Urinary bladder (tissue), 3 donors: ENCODE measurements at regions not wholly inside any gene's neighbourhood (a gene's known extent, or its start where the extent isn't known, plus 50 kb on each side); places are given as distances from the start of the nearest gene placed in this dataset.

Experiments
- DNase-seq: peaks from one replicate; pipeline ENCODE4 v3.0.0-alpha.2; 2015; ENCODE audit errors: extremely low spot score
- H3K27ac ChIP-seq: one replicate; pipeline ENCODE4 v1.5.1; 2013; ENCODE audit warnings: low read depth, mild to moderate bottlenecking, moderate library complexity
- H3K36me3 ChIP-seq: one replicate; pipeline ENCODE4 v1.6.1; 2013; ENCODE audit warnings: mild to moderate bottlenecking, moderate library complexity; ENCODE audit not compliant: insufficient read depth
- H3K4me1 ChIP-seq: one replicate; pipeline ENCODE4 v1.6.1; 2013; ENCODE audit warnings: mild to moderate bottlenecking, moderate library complexity; ENCODE audit not compliant: insufficient read depth
- H3K4me3 ChIP-seq: one replicate; pipeline ENCODE4 v1.5.1; 2013; ENCODE audit warnings: low read depth, low read length
- WGBS: extraction: QIAGEN DNeasy Blood & Tissue Kit; methylation state at CpG from one replicate; pipeline ENCODE4 v1.1.7; 2013; 5-methylcytosine and 5-hydroxymethylcytosine counted together
- donor health status: healthy with polysubstance abuse.
- donor health status: healthy.

DNA sequence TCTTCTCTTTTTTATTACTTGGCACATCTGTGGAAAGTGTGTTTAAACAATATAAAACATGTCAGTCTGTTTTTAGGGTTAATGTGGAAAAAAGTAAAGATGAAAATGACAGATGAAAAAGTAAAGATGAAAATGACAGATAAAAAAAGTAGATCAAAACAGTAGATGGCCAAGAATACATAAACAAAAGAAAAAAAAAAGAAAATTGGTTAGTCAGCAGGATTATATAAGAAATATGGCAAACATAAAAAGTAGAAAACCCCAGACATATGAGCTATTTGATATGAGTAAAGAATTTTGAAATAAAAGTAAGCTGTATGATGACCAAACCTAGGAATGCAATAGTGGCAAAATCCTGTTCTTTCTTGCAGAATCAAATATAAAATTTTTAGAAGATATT, 365.7 kb upstream of the AKR1E2 start:
- Histone ChIP-seq H3K4me1 (no peaks in the 10 kb centered on the region), H3K36me3 (no peaks in the 10 kb centered on the region), H3K27ac (no peak overlapping the region), H3K4me3 (no peak overlapping the region)
- DNase-seq: no peak

DNA sequence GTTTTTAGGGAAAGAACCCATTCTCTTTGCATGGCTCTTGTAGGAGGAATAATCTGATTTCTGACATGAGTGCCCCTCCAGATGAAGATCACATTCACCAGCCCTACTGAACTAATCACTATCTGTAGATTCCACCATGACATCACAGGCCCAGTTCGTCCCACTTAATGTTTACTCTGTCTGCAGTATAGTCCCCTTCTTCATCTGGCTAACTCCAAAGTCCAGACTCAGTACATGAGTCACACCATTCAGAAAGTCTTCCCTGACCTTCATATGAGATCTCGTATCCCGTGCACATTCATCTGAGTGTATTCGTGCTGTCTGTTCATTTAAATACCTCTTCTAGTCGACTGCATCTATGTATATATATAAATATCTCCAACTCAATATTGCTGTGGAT, 366.5 kb upstream of the AKR1E2 start:
- DNase-seq: no peak
- Histone ChIP-seq H3K36me3 (no peaks in the 10 kb centered on the region), H3K27ac (no peak overlapping the region), H3K4me3 (no peak overlapping the region), H3K4me1 (no peaks in the 10 kb centered on the region)
- WGBS: 70% methylated on average over 5 of the region's 5 CpGs

- DNase-seq: no peak
- Histone ChIP-seq H3K27ac (no peak overlapping the region), H3K4me3 (no peak overlapping the region), H3K4me1 (no peaks in the 10 kb centered on the region), H3K36me3 (no peaks in the 10 kb centered on the region)
- 96% methylated on average over 14 of the region's 14 CpGs for WGBS
Measured at GRCh38 chr10:4457597-4457996, 368.4 kb upstream of the AKR1E2 start.

DNA sequence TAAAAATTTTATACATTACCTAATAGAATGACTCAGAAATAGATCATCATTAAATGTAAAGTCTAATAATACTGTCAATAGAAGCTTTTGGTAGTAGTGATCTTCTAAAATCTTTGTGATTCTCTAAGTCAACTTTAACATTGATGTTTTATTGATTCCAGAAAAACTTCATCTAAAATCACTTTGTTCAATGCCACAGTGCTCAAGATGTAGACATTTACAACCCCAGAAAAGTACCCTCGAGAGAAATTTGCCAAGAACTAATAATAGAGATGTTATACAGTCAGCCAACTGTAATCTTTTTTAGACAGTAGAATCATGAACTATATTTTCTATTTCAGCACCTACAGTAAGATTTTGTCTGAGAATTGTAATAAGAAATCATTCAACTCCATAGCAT, 369.2 kb upstream of the AKR1E2 start:
- no peak overlapping the region for H3K4me3 ChIP-seq
- no peak overlapping the region for H3K27ac ChIP-seq
- WGBS: 49% methylated on average over 1 of the region's 1 CpG
- H3K4me1 ChIP-seq: no peaks in the 10 kb centered on the region
- H3K36me3 ChIP-seq: no peaks in the 10 kb centered on the region
- no peak for DNase-seq

DNA sequence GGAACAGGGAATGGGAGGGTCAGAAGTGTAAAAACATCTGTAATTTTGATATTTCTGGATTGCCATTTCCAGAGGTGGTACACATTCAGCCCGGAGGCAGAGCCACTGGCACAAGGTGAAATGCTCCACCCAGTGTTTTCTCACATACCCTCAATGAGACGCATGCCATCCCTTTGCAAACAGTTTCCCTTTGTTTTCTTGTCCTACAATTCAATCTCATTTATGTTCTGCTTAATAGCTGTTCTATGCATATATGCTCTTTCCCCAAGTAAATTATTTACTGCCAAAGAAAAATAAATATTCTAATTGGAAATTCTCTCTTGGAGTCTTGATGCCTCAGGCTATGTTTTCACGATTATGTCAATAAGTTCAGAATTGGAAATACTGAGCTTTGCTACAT, 369.7 kb upstream of the AKR1E2 start:
- no peak for DNase-seq
- no peak overlapping the region for H3K27ac ChIP-seq
- no peak overlapping the region for H3K4me3 ChIP-seq
- no peaks in the 10 kb centered on the region for H3K36me3 ChIP-seq
- 87% methylated on average over 3 of the region's 3 CpGs for WGBS
- H3K4me1 ChIP-seq: no peaks in the 10 kb centered on the region

DNA sequence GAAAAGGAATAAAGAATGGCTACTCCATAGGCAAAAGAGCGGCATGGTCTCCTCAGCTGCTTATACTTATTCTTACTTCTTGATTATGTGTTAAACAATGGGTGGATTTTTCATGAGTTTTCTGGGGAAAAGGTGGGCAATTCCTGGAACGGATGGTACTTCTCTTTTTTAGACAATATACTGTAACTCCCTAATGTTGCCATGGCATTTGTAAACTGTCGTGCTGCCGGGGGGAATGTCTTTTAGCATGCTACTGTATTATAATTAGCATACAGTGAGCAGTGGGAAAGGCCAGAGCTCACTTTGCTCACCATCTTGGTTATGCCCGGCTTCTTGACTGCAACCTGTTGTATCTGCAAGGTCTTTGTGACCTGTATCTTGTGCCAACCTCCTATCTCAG, 372.1 kb upstream of the AKR1E2 start:
- no peaks in the 10 kb centered on the region for H3K4me1 ChIP-seq
- no peak overlapping the region for H3K27ac ChIP-seq
- H3K36me3 ChIP-seq: no peaks in the 10 kb centered on the region
- DNase-seq: no peak
- WGBS: 89% methylated on average over 5 of the region's 5 CpGs
- no peak overlapping the region for H3K4me3 ChIP-seq

- no peak overlapping the region for H3K4me3 ChIP-seq
- WGBS: 91% methylated on average over 8 of the region's 8 CpGs
Measured at GRCh38 chr10:4453276-4453675, 372.7 kb upstream of the AKR1E2 start.

DNA sequence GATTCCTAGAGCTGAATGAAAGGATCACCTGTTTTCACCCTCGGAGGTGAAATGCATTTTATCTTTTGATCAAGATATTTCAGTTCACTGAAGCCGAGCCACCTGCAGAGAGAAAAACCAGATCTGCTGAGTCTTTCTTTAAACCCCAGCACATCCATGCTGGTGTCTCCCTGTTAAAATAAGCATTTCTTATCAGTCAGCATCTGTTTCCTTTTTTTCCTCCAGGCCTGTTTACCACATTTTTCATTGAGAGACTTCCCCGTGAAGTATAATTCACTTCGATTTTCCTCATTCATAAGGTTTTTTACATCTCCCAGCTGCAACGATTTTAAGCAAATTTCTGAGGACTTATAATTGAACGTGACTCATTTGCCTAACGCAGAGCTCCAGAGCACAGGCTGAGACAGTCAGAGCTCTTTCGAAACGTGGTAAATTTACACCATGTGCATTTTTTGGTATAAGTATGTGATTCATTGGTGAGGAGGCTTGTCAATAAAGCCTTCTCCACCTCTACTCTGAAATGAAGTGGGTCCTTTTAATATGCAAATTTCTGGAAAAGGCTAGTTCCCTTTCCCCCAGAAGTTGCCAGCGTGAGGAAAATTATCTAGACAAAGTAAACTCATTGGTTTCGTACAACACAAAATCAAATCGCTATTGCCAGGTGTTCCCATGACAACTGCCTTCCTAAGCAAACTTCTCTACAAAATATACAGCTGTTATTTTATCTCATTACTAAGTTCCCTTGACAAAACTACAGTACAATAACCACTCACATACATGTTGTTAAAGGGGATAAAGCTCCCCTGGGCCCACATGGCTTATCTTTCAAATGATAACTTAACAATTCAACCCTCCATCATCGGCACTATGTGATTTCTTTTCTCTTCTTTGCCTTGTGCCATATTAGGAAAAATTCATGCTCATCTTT, 374.8 kb upstream of the AKR1E2 start:
- no peak for DNase-seq
- Histone ChIP-seq H3K4me1 (no peaks in the 10 kb centered on the region), H3K27ac (no peak overlapping the region), H3K36me3 (no peaks in the 10 kb centered on the region), H3K4me3 (no peak overlapping the region)
- 36% methylated on average over 13 of the region's 13 CpGs for WGBS

More at GRCh38 chr10:4453276-4453675, 372.7 kb upstream of the AKR1E2 start:
- no peaks in the 10 kb centered on the region for H3K4me1 ChIP-seq
- DNase-seq: no peak
- no peaks in the 10 kb centered on the region for H3K36me3 ChIP-seq
- no peak overlapping the region for H3K27ac ChIP-seq

DNA sequence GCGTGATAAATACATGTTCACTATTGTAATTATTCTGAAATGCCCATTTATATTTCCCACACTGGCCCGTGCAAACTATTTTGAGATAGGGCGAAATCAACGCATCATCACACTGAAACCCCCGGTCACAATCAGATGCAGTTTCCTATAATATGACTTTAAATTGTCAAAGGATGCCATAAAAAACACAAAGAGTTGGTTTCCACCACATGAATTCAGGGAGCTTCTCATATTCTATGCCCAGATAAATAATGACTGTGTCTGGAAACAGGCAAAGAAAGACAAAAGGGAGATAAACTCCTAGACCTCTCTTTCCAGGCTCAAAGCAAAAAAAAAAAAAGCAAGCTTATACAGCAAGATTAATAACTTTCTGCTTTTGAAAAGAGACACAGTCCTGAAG, 375.8 kb upstream of the AKR1E2 start:
- Histone ChIP-seq H3K4me3 (no peak overlapping the region), H3K36me3 (no peaks in the 10 kb centered on the region), H3K4me1 (no peaks in the 10 kb centered on the region), H3K27ac (no peak overlapping the region)
- 98% methylated on average over 5 of the region's 5 CpGs for WGBS
- DNase-seq: no peak

GRCh38 chr10:4448030-4448429, 378.0 kb upstream of the AKR1E2 start:
- 38% methylated on average over 1 of the region's 1 CpG for WGBS
- DNase-seq: no peak

DNA sequence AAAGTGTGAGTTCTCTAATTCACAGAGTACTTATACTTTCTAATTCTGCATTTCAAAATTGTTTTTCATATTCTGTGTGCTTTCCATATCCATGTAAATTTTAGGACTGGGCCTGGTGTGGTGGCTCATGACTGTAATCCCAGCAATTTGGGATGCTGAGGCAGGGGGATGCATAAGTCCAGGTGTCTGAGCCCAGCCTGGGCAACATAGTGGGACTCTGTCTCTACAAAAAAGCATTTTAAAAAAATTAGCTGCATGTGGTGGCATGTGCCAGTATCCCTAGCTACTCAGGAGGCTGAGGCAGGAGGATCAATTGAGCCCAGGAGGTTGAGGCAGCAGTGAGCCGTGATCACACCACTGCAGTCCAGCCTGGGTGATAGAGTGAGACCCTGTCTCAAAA, 382.6 kb upstream of the AKR1E2 start:
- H3K4me1 ChIP-seq: no peaks in the 10 kb centered on the region
- 98% methylated on average over 1 of the region's 1 CpG for WGBS
- H3K4me3 ChIP-seq: no peak overlapping the region
- DNase-seq: no peak
- no peaks in the 10 kb centered on the region for H3K36me3 ChIP-seq
- no peak overlapping the region for H3K27ac ChIP-seq

More at GRCh38 chr10:4448030-4448429, 378.0 kb upstream of the AKR1E2 start:
- no peaks in the 10 kb centered on the region for H3K4me1 ChIP-seq
- no peaks in the 10 kb centered on the region for H3K36me3 ChIP-seq
- H3K4me3 ChIP-seq: no peak overlapping the region
- H3K27ac ChIP-seq: no peak overlapping the region

DNA sequence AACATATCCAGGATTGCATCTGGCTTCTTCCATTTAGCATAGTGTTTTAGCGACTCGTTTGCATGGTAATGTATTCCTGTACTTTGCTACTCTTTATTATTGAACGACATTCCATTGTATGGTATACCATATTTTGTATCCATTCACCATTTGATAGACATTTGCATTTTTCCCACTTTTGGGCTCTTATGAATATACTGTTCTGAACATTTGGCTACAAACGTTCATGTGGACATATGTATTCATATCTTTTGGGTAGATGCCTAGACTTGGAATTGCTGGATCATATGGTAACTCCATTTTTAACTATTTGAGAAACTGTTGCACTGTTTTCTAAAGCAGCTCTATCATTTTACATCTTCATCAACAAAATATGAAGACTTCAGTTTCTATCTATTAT, 383.7 kb upstream of the AKR1E2 start:
- WGBS: 85% methylated on average over 4 of the region's 4 CpGs
- Histone ChIP-seq H3K36me3 (no peaks in the 10 kb centered on the region), H3K4me3 (no peak overlapping the region), H3K27ac (no peak overlapping the region), H3K4me1 (no peaks in the 10 kb centered on the region)
- DNase-seq: no peak

DNA sequence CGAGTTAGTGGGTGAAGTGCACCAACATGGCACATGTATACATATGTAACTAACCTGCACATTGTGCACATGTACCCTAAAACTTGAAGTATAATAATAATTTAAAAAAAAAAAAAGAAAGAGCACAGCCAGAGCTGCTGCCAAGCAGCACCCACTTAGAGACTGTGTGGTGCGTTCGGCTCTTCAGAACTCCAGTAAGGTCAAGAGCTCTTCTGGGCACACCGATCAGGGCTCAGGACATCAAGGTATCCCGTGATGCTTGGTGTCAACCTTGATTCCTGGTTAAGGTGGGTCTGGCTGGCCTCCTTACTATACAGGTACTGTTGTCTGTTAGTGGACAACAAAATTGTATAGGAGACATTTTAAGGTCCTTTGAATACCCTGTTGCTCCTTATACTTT, 385.7 kb upstream of the AKR1E2 start:
- Histone ChIP-seq H3K4me3 (no peak overlapping the region), H3K27ac (no peak overlapping the region), H3K36me3 (no peaks in the 10 kb centered on the region), H3K4me1 (no peaks in the 10 kb centered on the region)
- no peak for DNase-seq
- WGBS: 93% methylated on average over 5 of the region's 5 CpGs

DNA sequence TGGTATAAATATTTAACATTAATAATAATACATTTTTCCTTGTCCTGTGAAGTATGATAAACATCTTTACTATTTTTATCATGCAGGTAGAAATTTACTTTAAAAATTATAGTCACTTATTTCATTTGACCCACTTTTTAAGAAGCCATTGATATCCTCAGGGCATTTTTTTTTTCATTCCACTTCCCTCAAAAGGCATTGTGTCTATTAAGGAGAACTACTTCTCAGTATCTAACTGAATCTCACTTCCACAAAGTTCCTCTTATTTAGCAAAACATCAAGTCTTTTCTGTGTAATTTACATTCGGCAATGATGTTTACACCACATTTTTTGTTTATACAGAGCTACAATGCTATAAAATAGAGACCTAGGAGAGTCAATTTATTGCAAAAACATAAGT, 388.2 kb upstream of the AKR1E2 start:
- H3K27ac ChIP-seq: no peak overlapping the region
- H3K4me3 ChIP-seq: no peak overlapping the region
- no peak for DNase-seq
- no peaks in the 10 kb centered on the region for H3K36me3 ChIP-seq
- 49% methylated on average over 1 of the region's 1 CpG for WGBS
- H3K4me1 ChIP-seq: no peaks in the 10 kb centered on the region
